Parathyroid adenoma (tissue), 2 donors: ENCODE measurements at regions not wholly inside any gene's neighbourhood (a gene's known extent, or its start where the extent isn't known, plus 50 kb on each side); places are given as distances from the start of the nearest gene placed in this dataset.
"Not testable (repeated sequence)": the region's sequence is repeated elsewhere in the genome, so short reads cannot be mapped to it uniquely, and the experiment has no call there.

Source experiments
- H2AFZ ChIP-seq: fragments of 300-600 bp; sonication (generic); one replicate; pipeline ENCODE4 v1.7.0; 2017; ENCODE audit warnings: antibody characterized with exemption, mild to moderate bottlenecking
- H3K27ac ChIP-seq: fragments of 300-600 bp; sonication (generic); one replicate; pipeline ENCODE4 v1.7.0; 2017
- H3K27me3 ChIP-seq: fragments of 300-600 bp; sonication (generic); one replicate; pipeline ENCODE4 v1.7.0; 2017; ENCODE audit warnings: low read length; ENCODE audit not compliant: control insufficient read depth, insufficient read depth
- H3K36me3 ChIP-seq: fragments of 300-600 bp; sonication (generic); one replicate; pipeline ENCODE4 v1.7.0; 2017; ENCODE audit warnings: low read length; ENCODE audit not compliant: control insufficient read depth, insufficient read depth
- H3K4me1 ChIP-seq: fragments of 300-600 bp; sonication (generic); one replicate; pipeline ENCODE4 v1.7.0; 2017; ENCODE audit warnings: control low read depth
- H3K4me2 ChIP-seq: fragments of 300-600 bp; sonication (generic); one replicate; pipeline ENCODE4 v1.7.0; 2017; ENCODE audit warnings: low read length
- H3K4me3 ChIP-seq: fragments of 300-600 bp; sonication (generic); one replicate; pipeline ENCODE4 v1.7.0; 2017; ENCODE audit warnings: low read depth, low read length
- H3K79me2 ChIP-seq: fragments of 300-600 bp; sonication (generic); one replicate; pipeline ENCODE4 v1.7.0; 2017; ENCODE audit warnings: control low read depth
- H3K9ac ChIP-seq: fragments of 300-600 bp; sonication (generic); one replicate; pipeline ENCODE4 v1.7.0; 2017; ENCODE audit warnings: mild to moderate bottlenecking
- H3K9me3 ChIP-seq: fragments of 300-600 bp; sonication (generic); one replicate; pipeline ENCODE4 v1.7.0; 2017; ENCODE audit warnings: low read length; ENCODE audit not compliant: control insufficient read depth
- TF ChIP-seq, protein P1 (sequence below): fragments of 300-600 bp; sonication (generic); IDR thresholded peaks from one replicate; pipeline ENCODE4 v1.7.0; 2017; ENCODE audit warnings: antibody characterized with exemption, mild to moderate bottlenecking
- donor health status: primary hyperparathyroidism.

DNA sequence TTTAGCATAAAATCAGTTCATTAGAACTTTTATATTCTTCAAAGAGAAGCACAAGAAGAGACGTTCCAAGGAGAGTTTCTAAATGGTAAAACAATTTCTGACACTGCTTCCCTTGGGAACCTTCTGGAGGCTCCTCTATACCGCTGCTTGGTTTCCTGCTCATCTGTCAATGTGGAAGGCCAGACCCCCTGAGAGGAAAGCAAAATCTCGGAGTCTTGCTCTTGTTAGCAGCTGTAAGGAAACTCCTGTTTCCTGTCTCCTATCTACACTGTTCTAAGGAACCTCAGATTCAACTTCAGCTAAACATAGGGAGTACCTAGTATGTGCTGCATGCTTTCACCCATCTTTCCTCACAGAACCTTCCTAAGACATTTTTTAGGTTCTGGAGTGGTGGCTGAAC lies 322.2 kb downstream of the BMPER start:
- no peaks in the 10 kb centered on the region for H3K36me3 ChIP-seq
- TF ChIP-seq, protein P1, sequence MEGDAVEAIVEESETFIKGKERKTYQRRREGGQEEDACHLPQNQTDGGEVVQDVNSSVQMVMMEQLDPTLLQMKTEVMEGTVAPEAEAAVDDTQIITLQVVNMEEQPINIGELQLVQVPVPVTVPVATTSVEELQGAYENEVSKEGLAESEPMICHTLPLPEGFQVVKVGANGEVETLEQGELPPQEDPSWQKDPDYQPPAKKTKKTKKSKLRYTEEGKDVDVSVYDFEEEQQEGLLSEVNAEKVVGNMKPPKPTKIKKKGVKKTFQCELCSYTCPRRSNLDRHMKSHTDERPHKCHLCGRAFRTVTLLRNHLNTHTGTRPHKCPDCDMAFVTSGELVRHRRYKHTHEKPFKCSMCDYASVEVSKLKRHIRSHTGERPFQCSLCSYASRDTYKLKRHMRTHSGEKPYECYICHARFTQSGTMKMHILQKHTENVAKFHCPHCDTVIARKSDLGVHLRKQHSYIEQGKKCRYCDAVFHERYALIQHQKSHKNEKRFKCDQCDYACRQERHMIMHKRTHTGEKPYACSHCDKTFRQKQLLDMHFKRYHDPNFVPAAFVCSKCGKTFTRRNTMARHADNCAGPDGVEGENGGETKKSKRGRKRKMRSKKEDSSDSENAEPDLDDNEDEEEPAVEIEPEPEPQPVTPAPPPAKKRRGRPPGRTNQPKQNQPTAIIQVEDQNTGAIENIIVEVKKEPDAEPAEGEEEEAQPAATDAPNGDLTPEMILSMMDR, result no peak
- peaks cover 4% of the 10 kb centered on the region for H3K4me1 ChIP-seq
- H3K9me3 ChIP-seq, result no peaks in the 10 kb centered on the region
- H3K9ac ChIP-seq, result no peak overlapping the region
- H3K4me2 ChIP-seq, result no peak overlapping the region
- H2AFZ ChIP-seq, result no peak overlapping the region
- no peak overlapping the region for H3K27ac ChIP-seq
- H3K79me2 ChIP-seq, result no peaks in the 10 kb centered on the region
- no peaks in the 10 kb centered on the region for H3K27me3 ChIP-seq
- H3K4me3 ChIP-seq, result no peak overlapping the region

- not testable (repeated sequence) for H3K79me2 ChIP-seq, H2AFZ ChIP-seq
Observed at GRCh38 chr7:34235101-34235500, 329.8 kb downstream of the BMPER start.

DNA sequence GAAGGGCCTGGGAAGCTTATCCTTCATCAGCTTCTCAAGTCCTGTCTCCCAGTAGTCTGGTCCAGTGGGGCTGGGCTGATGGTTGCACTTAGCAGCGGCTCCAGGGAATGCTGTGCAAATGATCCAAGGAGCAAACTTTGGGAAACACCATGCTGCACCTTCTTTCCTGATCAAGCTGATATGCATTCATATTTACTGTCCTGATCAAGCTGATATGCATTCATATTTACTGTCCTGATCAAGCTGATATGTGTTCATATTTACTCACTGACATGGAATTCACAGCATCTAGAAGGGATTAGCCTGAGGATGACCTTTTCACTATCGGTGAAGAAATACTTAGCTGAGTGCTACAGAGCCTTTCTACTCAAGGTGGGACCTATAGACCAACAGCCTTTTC lies 330.7 kb downstream of the BMPER start:
- TF ChIP-seq, protein P1, result no peak
- H3K27me3 ChIP-seq, result no peaks in the 10 kb centered on the region
- no peak overlapping the region for H3K4me2 ChIP-seq
- no peak overlapping the region for H3K9ac ChIP-seq
- no peaks in the 10 kb centered on the region for H3K36me3 ChIP-seq
- no peak overlapping the region for H3K4me3 ChIP-seq
- H3K79me2 ChIP-seq, result no peaks in the 10 kb centered on the region
- H3K4me1 ChIP-seq, result no peaks in the 10 kb centered on the region
- H3K9me3 ChIP-seq, result no peaks in the 10 kb centered on the region
- no peak overlapping the region for H3K27ac ChIP-seq
- no peak overlapping the region for H2AFZ ChIP-seq

More at GRCh38 chr7:34235101-34235500, 329.8 kb downstream of the BMPER start:
- not testable (repeated sequence) for H3K4me1 ChIP-seq, H3K4me2 ChIP-seq, H3K27me3 ChIP-seq, H3K9ac ChIP-seq, H3K36me3 ChIP-seq, H3K9me3 ChIP-seq, H3K4me3 ChIP-seq, H3K27ac ChIP-seq

DNA sequence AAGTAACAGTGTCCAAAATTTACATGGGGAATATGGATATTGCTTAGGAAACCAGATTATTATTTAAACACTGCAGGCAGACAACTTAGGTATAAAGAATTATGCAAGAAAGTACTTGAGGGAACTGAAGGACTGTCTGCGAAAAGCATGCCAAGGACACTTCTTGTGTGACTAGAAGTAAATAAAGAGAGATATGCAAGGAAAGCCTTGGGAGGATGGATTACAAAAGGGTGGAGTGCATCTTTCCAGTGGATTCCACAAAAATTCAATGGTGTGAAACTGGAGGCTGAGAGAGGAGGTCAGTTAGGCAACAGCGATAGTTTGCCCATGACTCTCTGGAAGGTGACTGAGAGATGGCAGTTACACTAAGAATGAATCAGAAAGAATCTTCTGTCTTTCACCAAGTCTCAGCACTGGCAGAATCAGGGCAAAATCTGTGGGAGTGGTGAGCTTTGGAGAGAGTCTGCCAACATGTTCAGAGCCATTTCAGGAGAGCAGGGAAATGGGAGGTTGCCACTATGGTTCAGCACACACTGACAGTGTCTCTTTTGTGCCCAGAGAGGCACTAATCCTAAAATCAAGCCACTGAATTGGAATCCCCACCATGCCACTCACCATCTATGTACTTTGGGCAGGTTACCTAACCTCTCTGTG lies 331.6 kb downstream of the BMPER start:
- Histone ChIP-seq H3K27me3 (no peaks in the 10 kb centered on the region), H3K4me3 (no peak overlapping the region), H3K9me3 (no peaks in the 10 kb centered on the region), H2AFZ (no peak overlapping the region), H3K4me1 (no peaks in the 10 kb centered on the region), H3K36me3 (no peaks in the 10 kb centered on the region), H3K79me2 (no peaks in the 10 kb centered on the region), H3K9ac (no peak overlapping the region), H3K27ac (no peak overlapping the region), H3K4me2 (no peak overlapping the region)
- TF ChIP-seq, protein P1, result no peak

DNA sequence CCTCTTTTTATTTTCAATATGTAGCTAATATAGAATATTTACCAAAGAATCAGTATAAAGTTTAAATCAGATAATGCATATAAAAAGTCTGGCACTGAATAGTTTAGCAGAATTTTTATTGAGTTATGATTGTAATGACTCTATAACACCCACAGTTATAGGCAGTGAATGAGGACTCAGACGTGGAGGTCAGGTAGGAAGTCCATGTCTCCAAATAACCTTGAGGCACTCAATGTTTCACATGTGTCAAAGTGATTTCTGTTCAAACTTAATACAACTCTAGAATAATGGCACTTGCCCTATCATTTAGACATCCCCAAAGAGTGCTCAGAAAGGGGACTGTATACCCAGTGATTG lies 332.1 kb downstream of the BMPER start:
- no peak overlapping the region for H3K4me2 ChIP-seq
- H2AFZ ChIP-seq, result no peak overlapping the region
- no peaks in the 10 kb centered on the region for H3K4me1 ChIP-seq
- no peaks in the 10 kb centered on the region for H3K27me3 ChIP-seq
- H3K27ac ChIP-seq, result no peak overlapping the region
- TF ChIP-seq, protein P1, result no peak
- no peak overlapping the region for H3K4me3 ChIP-seq
- H3K79me2 ChIP-seq, result no peaks in the 10 kb centered on the region
- H3K9ac ChIP-seq, result no peak overlapping the region
- no peaks in the 10 kb centered on the region for H3K36me3 ChIP-seq
- H3K9me3 ChIP-seq, result no peaks in the 10 kb centered on the region
